NT2/D1 (cell line): ENCODE measurements at regions not wholly inside any gene's neighbourhood (a gene's known extent, or its start where the extent isn't known, plus 50 kb on each side); places are given as distances from the start of the nearest gene placed in this dataset.

Experiments used
- SUZ12 ChIP-seq: IDR thresholded peaks from 2 replicates; pipeline ENCODE4 v1.6.1; 2011; ENCODE audit not compliant: insufficient read length, insufficient read depth; ENCODE audit errors: extremely low read depth
- YY1 ChIP-seq: IDR thresholded peaks from 2 replicates; pipeline ENCODE4 v1.6.1; 2011; ENCODE audit not compliant: insufficient read length, insufficient read depth

DNA sequence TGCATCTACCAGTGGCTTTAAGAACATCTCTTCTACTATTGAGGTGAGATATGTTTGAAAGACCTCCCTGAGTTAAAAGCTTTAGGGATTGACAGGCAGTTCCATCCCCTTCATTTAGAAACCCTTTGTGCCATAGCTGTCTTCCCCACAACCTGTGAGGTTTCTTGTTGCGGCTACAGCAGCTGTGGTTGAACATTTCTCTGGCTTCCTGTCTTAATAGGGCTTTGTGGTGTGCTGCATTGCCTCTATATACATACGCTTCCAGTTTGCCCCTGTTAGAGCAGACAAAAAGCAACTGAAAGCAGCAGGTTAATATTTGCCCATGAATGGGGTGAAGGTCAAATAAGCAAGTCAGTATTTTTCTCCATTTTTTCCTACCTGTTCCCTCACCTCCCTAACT lies 210.2 kb downstream of the TMEM200A start:
- no peak for TF ChIP-seq SUZ12
- TF ChIP-seq YY1 = no peak
